ENCODE measurements at regions not wholly inside any gene's neighbourhood (a gene's known extent, or its start where the extent isn't known, plus 50 kb on each side); places are given as distances from the start of the nearest gene placed in this dataset.

DNA sequence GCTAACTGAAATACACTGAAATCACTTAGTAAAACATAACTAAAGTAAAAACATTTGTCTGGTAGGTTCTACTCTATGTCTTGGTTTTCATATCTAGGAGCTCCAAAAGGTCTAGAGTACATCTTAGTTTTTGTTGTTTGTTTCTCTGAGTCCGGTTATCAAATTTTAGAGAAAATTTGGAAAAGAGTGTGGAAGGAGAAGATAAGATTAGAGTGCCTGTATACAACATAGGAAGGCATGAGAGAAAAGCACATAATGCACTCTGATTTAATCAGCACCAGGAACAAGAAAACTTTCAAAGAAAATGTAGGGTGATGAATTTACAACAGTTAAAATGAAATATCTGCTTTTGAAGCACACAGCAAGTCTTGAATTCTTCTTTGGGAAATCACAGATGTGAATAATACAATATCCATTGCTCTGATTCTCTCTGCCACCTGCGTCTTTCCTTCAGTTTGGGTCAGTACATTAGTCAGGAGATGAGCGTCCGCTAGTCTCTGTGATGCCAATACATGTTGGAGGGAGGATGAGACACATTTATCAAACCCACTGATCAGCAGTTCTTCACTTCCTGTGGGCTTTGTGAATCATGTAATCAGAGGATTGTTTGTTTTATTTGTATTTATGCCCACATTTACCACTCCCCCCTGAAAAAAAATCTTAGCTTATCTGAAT lies 477.8 kb upstream of the GCFC2 start:
- WGBS, 2 donors = 80 to 82% methylated on average over 4 of the region's 4 CpGs
- Histone ChIP-seq H3K9me3 (no peaks in the 10 kb centered on the region), H3K4me1 (no peaks in the 10 kb centered on the region), H3K36me3 (no peaks in the 10 kb centered on the region), H3K4me3 (replicated peaks in 1 of 3) (no peak overlapping the region), H3K27ac (no peak overlapping the region), H3K27me3 (no peaks in the 10 kb centered on the region)
- intact Hi-C loops (cut with DNase I) = no loop called here
- no peak for DNase-seq
- TF ChIP-seq POLR2A (IDR thresholded peaks at IDR 0.05) = no peak
- no peak for TF ChIP-seq CTCF (IDR thresholded peaks at IDR 0.05)

DNA sequence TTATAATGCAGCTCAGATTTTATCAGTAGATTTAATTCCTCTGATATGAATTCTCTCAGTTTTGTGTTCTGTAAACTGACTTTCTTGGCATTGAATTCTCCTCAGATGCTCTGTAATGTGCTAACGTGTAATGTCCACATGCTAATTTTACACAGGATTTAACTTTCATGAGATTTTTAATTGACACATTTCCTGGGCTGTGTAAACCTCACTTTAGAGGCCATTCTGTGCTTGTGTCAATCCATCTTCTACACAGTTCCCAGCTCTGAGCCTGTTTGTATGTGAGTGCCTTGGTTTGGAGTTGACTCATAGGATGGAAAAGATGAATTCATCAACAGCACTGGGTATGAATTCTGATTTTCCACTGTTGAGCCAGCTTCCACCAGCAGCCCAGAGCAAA lies 476.7 kb upstream of the GCFC2 start:
- 76% methylated on average over 1 of the region's 1 CpG for WGBS, 2 donors
- no peak overlapping the region for H3K27ac ChIP-seq
- no peaks in the 10 kb centered on the region for H3K27me3 ChIP-seq
- intact Hi-C loops (cut with DNase I) = no loop called here
- H3K36me3 ChIP-seq = no peaks in the 10 kb centered on the region
- H3K4me1 ChIP-seq = no peaks in the 10 kb centered on the region
- TF ChIP-seq POLR2A (IDR thresholded peaks at IDR 0.05) (no peak), CTCF (IDR thresholded peaks at IDR 0.05) (no peak)
- no peak overlapping the region for H3K4me3 ChIP-seq (replicated peaks in 1 of 3)
- no peak for DNase-seq
- no peaks in the 10 kb centered on the region for H3K9me3 ChIP-seq

GRCh38 chr2:76180676-76181075 lies 470.0 kb upstream of the GCFC2 start:
- intact Hi-C loops (cut with DNase I) = no loop called here
- Histone ChIP-seq H3K27ac (no peak overlapping the region), H3K4me3 (replicated peaks in 1 of 3) (no peak overlapping the region), H3K4me1 (no peaks in the 10 kb centered on the region), H3K27me3 (no peaks in the 10 kb centered on the region), H3K36me3 (no peaks in the 10 kb centered on the region), H3K9me3 (no peaks in the 10 kb centered on the region)
- no peak for TF ChIP-seq POLR2A (IDR thresholded peaks at IDR 0.05)
- 82 to 92% methylated on average over 1 of the region's 1 CpG for WGBS, 2 donors
- DNase-seq = no peak

DNA sequence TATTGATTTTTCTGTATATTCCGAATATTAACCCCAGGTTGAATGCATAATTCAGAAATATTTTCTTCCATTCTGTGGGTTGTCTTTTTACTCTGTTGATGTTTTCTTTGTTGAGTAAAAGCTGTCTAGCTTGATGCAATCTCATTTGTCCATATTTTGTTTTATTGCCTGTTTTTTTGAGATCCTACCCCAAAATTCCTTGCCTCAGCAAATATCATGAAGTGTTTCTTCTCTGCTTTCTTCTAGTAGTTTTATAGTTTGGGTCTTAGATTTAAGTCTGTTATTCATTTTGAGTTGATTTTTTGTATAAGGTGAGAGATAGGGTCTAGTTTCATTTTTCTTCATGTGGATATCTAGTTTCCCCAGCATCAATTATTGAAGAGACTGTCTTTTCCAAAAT lies 467.9 kb upstream of the GCFC2 start:
- Histone ChIP-seq H3K9me3 (no peaks in the 10 kb centered on the region), H3K27ac (no peak overlapping the region), H3K27me3 (no peaks in the 10 kb centered on the region), H3K4me3 (replicated peaks in 1 of 3) (no peak overlapping the region), H3K36me3 (no peaks in the 10 kb centered on the region), H3K4me1 (no peaks in the 10 kb centered on the region)
- TF ChIP-seq CTCF (IDR thresholded peaks at IDR 0.05) (no peak), POLR2A (IDR thresholded peaks at IDR 0.05) (no peak)
- intact Hi-C loops (cut with DNase I) = no loop called here
- WGBS, 2 donors = 89 to 95% methylated on average over 1 of the region's 1 CpG
- DNase-seq = no peak

GRCh38 chr2:76175295-76175694 lies 464.6 kb upstream of the GCFC2 start:
- Histone ChIP-seq H3K36me3 (no peaks in the 10 kb centered on the region), H3K9me3 (no peaks in the 10 kb centered on the region), H3K27ac (no peak overlapping the region), H3K4me1 (no peaks in the 10 kb centered on the region), H3K4me3 (replicated peaks in 1 of 3) (no peak overlapping the region), H3K27me3 (no peaks in the 10 kb centered on the region)
- TF ChIP-seq CTCF (IDR thresholded peaks at IDR 0.05) = no peak
- TF ChIP-seq POLR2A (IDR thresholded peaks at IDR 0.05) = no peak
- intact Hi-C loops (cut with DNase I) = no loop called here
- DNase-seq = no peak
- 67 to 70% methylated on average over 3 of the region's 3 CpGs for WGBS, 2 donors
